SU-DHL-6 (cell line): ENCODE measurements at regions not wholly inside any gene's neighbourhood (a gene's known extent, or its start where the extent isn't known, plus 50 kb on each side); places are given as distances from the start of the nearest gene placed in this dataset.

Source experiments
- CTCF ChIP-seq: fragments of 200-600 bp; sonication (generic); IDR thresholded peaks from one replicate; pipeline ENCODE4 v1.5.1; 2017; ENCODE audit warnings: antibody characterized with exemption, mild to moderate bottlenecking, low read length, moderate library complexity; ENCODE audit not compliant: insufficient read depth, poor library complexity, severe bottlenecking
- EZH2phosphoT487 ChIP-seq: fragments of 200-600 bp; sonication (generic), shearing (Covaris generic); conservative IDR thresholded peaks from 2 replicates; pipeline ENCODE4 v1.6.1; 2018; ENCODE audit warnings: mild to moderate bottlenecking, antibody characterized with exemption, low read length, moderate library complexity, mixed read lengths

- TF ChIP-seq CTCF, result no peak
- TF ChIP-seq EZH2phosphoT487, result no peak
Observed at GRCh38 chr4:14000091-14000814, 372.7 kb upstream of the BOD1L1 start.
